H9 (cell line): ENCODE measurements at regions not wholly inside any gene's neighbourhood (a gene's known extent, or its start where the extent isn't known, plus 50 kb on each side); places are given as distances from the start of the nearest gene placed in this dataset.

Experiments used
- DNase-seq: peaks from one replicate; pipeline ENCODE4 v3.0.0-alpha.2; 2017
- H2AFZ ChIP-seq: one replicate; pipeline ENCODE4 v1.6.1; 2013; ENCODE audit warnings: mild to moderate bottlenecking, low read length, control low read depth, moderate library complexity
- H2AK5ac ChIP-seq: 2 replicates; pipeline ENCODE4 v1.6.1; 2013; ENCODE audit warnings: low read length, control low read depth, mixed read lengths; ENCODE audit not compliant: insufficient read length
- H2BK120ac ChIP-seq: one replicate; pipeline ENCODE4 v1.6.1; 2013; ENCODE audit warnings: low read depth, mild to moderate bottlenecking, low read length, control low read depth, inconsistent platforms; ENCODE audit not compliant: poor library complexity, severe bottlenecking
- H2BK12ac ChIP-seq: 2 replicates; pipeline ENCODE4 v1.6.1; 2013; ENCODE audit warnings: low read length, control low read depth, mixed read lengths, low read depth; ENCODE audit not compliant: insufficient read length
- H2BK15ac ChIP-seq: 2 replicates; pipeline ENCODE4 v1.6.1; 2013; ENCODE audit warnings: low read depth, low read length, control low read depth
- H2BK20ac ChIP-seq: one replicate; pipeline ENCODE4 v1.6.1; 2013; ENCODE audit warnings: low read depth, mild to moderate bottlenecking, low read length, control low read depth, inconsistent platforms; ENCODE audit not compliant: poor library complexity, severe bottlenecking
- H2BK5ac ChIP-seq: 2 replicates; pipeline ENCODE4 v1.6.1; 2013; ENCODE audit warnings: low read length, control low read depth, mixed read lengths; ENCODE audit not compliant: insufficient read length
- H3K14ac ChIP-seq: 2 replicates; pipeline ENCODE4 v1.6.1; 2013; ENCODE audit warnings: low read length, control low read depth; ENCODE audit not compliant: insufficient read depth
- H3K18ac ChIP-seq: 2 replicates; pipeline ENCODE4 v1.6.1; 2013; ENCODE audit warnings: low read depth, mild to moderate bottlenecking, mixed read lengths, low read length, control low read depth; ENCODE audit not compliant: insufficient read length
- H3K23ac ChIP-seq: 2 replicates; pipeline ENCODE4 v1.6.1; 2013; ENCODE audit warnings: low read length, control low read depth, mixed read lengths, low read depth; ENCODE audit not compliant: insufficient read length
- H3K23me2 ChIP-seq: 2 replicates; pipeline ENCODE4 v1.6.1; 2013; ENCODE audit warnings: low read depth, mild to moderate bottlenecking, mixed read lengths, low read length, control low read depth; ENCODE audit not compliant: insufficient read length, poor library complexity, severe bottlenecking
- H3K27ac ChIP-seq: 2 replicates; pipeline ENCODE4 v1.5.1; 2013; ENCODE audit warnings: low read length, control low read depth, mixed read lengths, low read depth; ENCODE audit not compliant: insufficient read length
- H3K27me3 ChIP-seq: 2 replicates; pipeline ENCODE4 v1.6.1; 2013; ENCODE audit warnings: low read length, control low read depth, inconsistent platforms; ENCODE audit not compliant: insufficient read depth
- H3K4ac ChIP-seq: 2 replicates; pipeline ENCODE4 v1.6.1; 2013; ENCODE audit warnings: low read depth, mild to moderate bottlenecking, control low read depth, inconsistent platforms, low read length, moderate library complexity
- H3K4me1 ChIP-seq: 2 replicates; pipeline ENCODE4 v1.6.1; 2013; ENCODE audit warnings: low read length, control low read depth, inconsistent platforms; ENCODE audit not compliant: insufficient read depth
- H3K4me2 ChIP-seq: 2 replicates; pipeline ENCODE4 v1.6.1; 2013; ENCODE audit warnings: low read length, control low read depth, mixed read lengths; ENCODE audit not compliant: insufficient read length, insufficient read depth
- H3K56ac ChIP-seq: 2 replicates; pipeline ENCODE4 v1.6.1; 2013; ENCODE audit warnings: low read depth, mild to moderate bottlenecking, mixed read lengths, low read length, control low read depth; ENCODE audit not compliant: insufficient read length
- H3K79me1 ChIP-seq: 2 replicates; pipeline ENCODE4 v1.6.1; 2013; ENCODE audit warnings: low read depth, mild to moderate bottlenecking, moderate library complexity, low read length, control low read depth, inconsistent platforms; ENCODE audit not compliant: insufficient read depth, poor library complexity, severe bottlenecking
- H3K79me2 ChIP-seq: 2 replicates; pipeline ENCODE4 v1.6.1; 2013; ENCODE audit warnings: low read length, control low read depth, inconsistent platforms; ENCODE audit not compliant: insufficient read depth
- H3K9ac ChIP-seq: 2 replicates; pipeline ENCODE4 v1.6.1; 2013; ENCODE audit warnings: low read length, control low read depth, mixed read lengths; ENCODE audit not compliant: insufficient read length; ENCODE audit errors: extremely low read depth
- H3K9me3 ChIP-seq: one replicate; pipeline ENCODE4 v1.6.1; 2013; ENCODE audit warnings: low read depth, low read length, inconsistent platforms; ENCODE audit not compliant: control insufficient read depth
- H3T11ph ChIP-seq: one replicate; pipeline ENCODE4 v1.6.1; 2013; ENCODE audit warnings: mild to moderate bottlenecking, low read length, control low read depth, inconsistent platforms
- H4K20me1 ChIP-seq: one replicate; pipeline ENCODE4 v1.6.1; 2013; ENCODE audit not compliant: control insufficient read depth, insufficient read length, insufficient read depth
- H4K5ac ChIP-seq: 2 replicates; pipeline ENCODE4 v1.6.1; 2013; ENCODE audit warnings: low read depth, mild to moderate bottlenecking, mixed read lengths, low read length, control low read depth; ENCODE audit not compliant: insufficient read length
- H4K8ac ChIP-seq: replicated peaks from 2 replicates; pipeline ENCODE4 v1.6.1; 2013; ENCODE audit warnings: low read length, control low read depth, mixed read lengths, low read depth; ENCODE audit not compliant: insufficient read length
- H4K91ac ChIP-seq: 2 replicates; pipeline ENCODE4 v1.6.1; 2013; ENCODE audit warnings: low read depth, mild to moderate bottlenecking, moderate library complexity, mixed read lengths, low read length, control low read depth; ENCODE audit not compliant: insufficient read length
- H3K27ac Mint-ChIP-seq, 3 experiments: 2 replicates in 2 of 3; 3 replicates in 1 of 3; pipeline ENCODE4 v1.8.0; 2020 to 2021; ENCODE audit warnings: mixed read lengths in 3 of 3, mild to moderate bottlenecking in 1 of 3, moderate library complexity in 1 of 3
- H3K27me3 Mint-ChIP-seq: 2 replicates; pipeline ENCODE4 v1.8.0; 2021; ENCODE audit warnings: low read depth, mild to moderate bottlenecking, moderate library complexity, mixed read lengths
- H3K36me3 Mint-ChIP-seq, 3 experiments: 2 replicates in 2 of 3; 3 replicates in 1 of 3; pipeline ENCODE4 v1.8.0; 2020 to 2021; ENCODE audit warnings: low read depth in 3 of 3, mixed read lengths in 3 of 3; ENCODE audit not compliant: insufficient read depth in 1 of 3
- H3K4me1 Mint-ChIP-seq, 2 experiments: 2 replicates each; pipeline ENCODE4 v1.8.0; 2020; ENCODE audit warnings: mixed read lengths in 2 of 2
- H3K4me3 Mint-ChIP-seq, 2 experiments: 2 replicates in 1 of 2; 3 replicates in 1 of 2; pipeline ENCODE4 v1.8.0; 2020 to 2021; ENCODE audit warnings: mild to moderate bottlenecking in 2 of 2, mixed read lengths in 2 of 2, moderate library complexity in 1 of 2
- H3K9me3 Mint-ChIP-seq, 2 experiments: 2 replicates in 1 of 2; 3 replicates in 1 of 2; pipeline ENCODE4 v1.8.0; 2020; ENCODE audit warnings: mild to moderate bottlenecking in 2 of 2, mixed read lengths in 2 of 2, moderate library complexity in 1 of 2
- CTCF ChIP-seq: fragments of 200-600 bp; sonication (generic); conservative IDR thresholded peaks from 3 replicates; pipeline ENCODE4 v1.8.0; 2021; ENCODE audit warnings: antibody characterized with exemption, mild to moderate bottlenecking
- WGBS: extraction: QIAGEN DNeasy Blood & Tissue Kit; methylation state at CpG from one replicate; pipeline ENCODE4 v1.1.7; 2013; ENCODE audit warnings: missing lambda C conversion rate, low lambda C conversion rate, mixed read lengths; ENCODE audit not compliant: insufficient read length; ENCODE audit errors: extremely low coverage; 5-methylcytosine and 5-hydroxymethylcytosine counted together

DNA sequence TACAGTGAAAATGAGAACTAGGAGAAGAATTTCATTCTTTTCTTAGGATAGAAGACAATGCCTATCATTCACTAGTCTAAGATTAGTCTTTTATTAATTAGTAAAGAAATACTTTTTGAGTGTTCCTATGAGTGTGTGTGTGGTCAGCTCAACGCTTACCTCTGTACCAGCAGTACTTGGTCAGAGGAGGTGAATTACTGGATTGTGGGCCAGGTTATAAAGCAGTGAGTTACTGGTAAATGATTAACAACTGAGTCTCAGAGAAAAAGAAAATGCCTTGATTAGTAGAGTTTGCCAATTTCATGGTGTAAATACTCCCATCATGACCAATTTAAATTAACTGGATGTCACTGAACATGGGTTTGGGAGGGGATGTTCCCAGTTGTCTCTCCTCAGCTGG is 444.6 kb downstream of the STIM2 start:
- H3K79me2 ChIP-seq: no peaks in the 10 kb centered on the region
- no CpG with 5 or more reads among the region's 1 CpG for WGBS
- no peak overlapping the region for H2BK15ac ChIP-seq

More for the DNA sequence above, 444.6 kb downstream of the STIM2 start:
- H2BK20ac ChIP-seq: no peak overlapping the region
- H3K9me3 ChIP-seq: peaks cover 9% of the 10 kb centered on the region
- H3K27ac ChIP-seq: no peak overlapping the region
- H3K23ac ChIP-seq: no peak overlapping the region
- no peaks in the 10 kb centered on the region for H3K27me3 Mint-ChIP-seq
- H3K4me2 ChIP-seq: no peak overlapping the region
- peaks cover 8 to 12% of the 10 kb centered on the region in 2 experiments; a peak in 3 of 5 replicates for H3K9me3 Mint-ChIP-seq
- no peak overlapping the region for H2BK120ac ChIP-seq
- peaks cover 6 to 9% of the 10 kb centered on the region in 2 experiments for H3K4me1 Mint-ChIP-seq
- no peak overlapping the region for H2BK12ac ChIP-seq
- H3K23me2 ChIP-seq: no peaks in the 10 kb centered on the region
- H3K14ac ChIP-seq: no peak overlapping the region
- H3K27ac Mint-ChIP-seq: no peak overlapping the region
- no peak overlapping the region for H3K56ac ChIP-seq
- no peak overlapping the region for H4K91ac ChIP-seq
- no peak overlapping the region for H3K4me3 Mint-ChIP-seq
- H3K18ac ChIP-seq: no peak overlapping the region
- no peaks in the 10 kb centered on the region for H3K27me3 ChIP-seq
- H2BK5ac ChIP-seq: no peak overlapping the region
- no peaks in the 10 kb centered on the region for H3K4me1 ChIP-seq
- no peak overlapping the region for H3K4ac ChIP-seq
- no peak for TF ChIP-seq CTCF
- H3K36me3 Mint-ChIP-seq: peaks cover 0 to 12% (median 2%) of the 10 kb centered on the region in 3 experiments; a peak in 5 of 7 replicates
- no peak overlapping the region for H3T11ph ChIP-seq
- DNase-seq: no peak
- H4K5ac ChIP-seq: no peak overlapping the region
- H4K8ac ChIP-seq: no peak overlapping the region
- no peaks in the 10 kb centered on the region for H4K20me1 ChIP-seq
- no peak overlapping the region for H2AFZ ChIP-seq
- H3K9ac ChIP-seq: no peak overlapping the region
- no peaks in the 10 kb centered on the region for H3K79me1 ChIP-seq
- no peak overlapping the region for H2AK5ac ChIP-seq
